CD14-positive monocyte (primary cell): ENCODE measurements at regions not wholly inside any gene's neighbourhood (a gene's known extent, or its start where the extent isn't known, plus 50 kb on each side); places are given as distances from the start of the nearest gene placed in this dataset.

Experiments
- DNase-seq, 3 donors: peaks; one replicate each; pipeline ENCODE4 v3.0.0-alpha.2; 2011 to 2022
- H2AFZ ChIP-seq: 2 replicates; pipeline ENCODE4 v1.6.0; 2012; ENCODE audit warnings: mild to moderate bottlenecking, low read depth, low read length, inconsistent platforms; ENCODE audit not compliant: insufficient read depth, poor library complexity, severe bottlenecking
- H3K27ac ChIP-seq, 2 donors: 1 replicate in 1 of 2; 2 replicates in 1 of 2; pipeline ENCODE4 v1.5.1; 2012 to 2013; ENCODE audit warnings: low read length in 2 of 2, control low read depth in 1 of 2, inconsistent platforms in 1 of 2, low read depth in 1 of 2, mild to moderate bottlenecking in 1 of 2
- H3K27me3 ChIP-seq, 2 donors: one replicate each; pipeline versions ENCODE4 v1.6.0 to v1.6.1; 2011 to 2013; ENCODE audit warnings: low read length in 2 of 2; ENCODE audit not compliant: control insufficient read depth in 2 of 2, insufficient read depth in 2 of 2
- H3K36me3 ChIP-seq, 2 donors: replicated peaks in 1 of 2; 1 replicate in 1 of 2; 2 replicates in 1 of 2; pipeline versions ENCODE4 v1.5.1 to v1.6.1; 2012 to 2013; ENCODE audit warnings: low read length in 2 of 2, control low read depth in 1 of 2, inconsistent platforms in 1 of 2, mild to moderate bottlenecking in 1 of 2; ENCODE audit not compliant: insufficient read depth in 2 of 2, control insufficient read depth in 1 of 2
- H3K4me1 ChIP-seq, 2 donors: 1 replicate in 1 of 2; 2 replicates in 1 of 2; pipeline versions ENCODE4 v1.5.1 to v1.6.1; 2012 to 2013; ENCODE audit warnings: low read length in 2 of 2, control low read depth in 1 of 2, inconsistent platforms in 1 of 2, mild to moderate bottlenecking in 1 of 2, moderate library complexity in 1 of 2; ENCODE audit not compliant: insufficient read depth in 2 of 2, control insufficient read depth in 1 of 2
- H3K4me2 ChIP-seq: replicated peaks from 2 replicates; pipeline ENCODE3; 2012; ENCODE audit warnings: low read length, moderate library complexity, mild to moderate bottlenecking; ENCODE audit not compliant: poor library complexity, severe bottlenecking; ENCODE audit errors: extremely low read depth
- H3K4me3 ChIP-seq, 3 experiments: fragments of 200-600 bp in 1 of 3; sonication (generic) in 1 of 3; replicated peaks in 1 of 3; 1 replicate in 2 of 3; 2 replicates in 1 of 3; pipeline ENCODE4 v1.5.1; 2011 to 2013; ENCODE audit warnings: low read length in 3 of 3, mild to moderate bottlenecking in 3 of 3, control low read depth in 2 of 3, low read depth in 2 of 3, inconsistent platforms in 1 of 3, moderate library complexity in 1 of 3
- H3K79me2 ChIP-seq: 2 replicates; pipeline ENCODE4 v1.6.0; 2012; ENCODE audit warnings: mild to moderate bottlenecking, control low read depth, inconsistent platforms, low read length, moderate library complexity; ENCODE audit not compliant: insufficient read depth
- H3K9ac ChIP-seq: 2 replicates; pipeline ENCODE4 v1.6.0; 2017; ENCODE audit warnings: low read length, mild to moderate bottlenecking; ENCODE audit not compliant: insufficient read depth, poor library complexity, severe bottlenecking
- H3K9me3 ChIP-seq, 2 donors: replicated peaks in 1 of 2; 1 replicate in 1 of 2; 2 replicates in 1 of 2; pipeline versions ENCODE4 v1.5.1 to v1.6.1; 2012 to 2013; ENCODE audit warnings: low read length in 2 of 2, control low read depth in 1 of 2; ENCODE audit not compliant: control insufficient read depth in 1 of 2, insufficient read depth in 1 of 2
- H4K20me1 ChIP-seq: 2 replicates; pipeline ENCODE4 v1.6.0; 2012; ENCODE audit warnings: mild to moderate bottlenecking, low read length, control low read depth, moderate library complexity; ENCODE audit not compliant: insufficient read depth
- H3K27ac Mint-ChIP-seq, 7 donors: one replicate each; pipeline ENCODE4 v1.8.0; 2020; ENCODE audit warnings: mild to moderate bottlenecking in 7 of 7, mixed read lengths in 7 of 7, moderate library complexity in 6 of 7, inconsistent platforms in 2 of 7
- H3K27me3 Mint-ChIP-seq, 3 donors: one replicate each; pipeline ENCODE4 v1.8.0; 2021 to 2022; ENCODE audit warnings: low read depth in 3 of 3, mild to moderate bottlenecking in 3 of 3, mixed read lengths in 3 of 3, moderate library complexity in 3 of 3, inconsistent platforms in 1 of 3
- H3K36me3 Mint-ChIP-seq, 2 donors: one replicate each; pipeline ENCODE4 v1.8.0; 2020; ENCODE audit warnings: mixed read lengths in 2 of 2, inconsistent platforms in 1 of 2, mild to moderate bottlenecking in 1 of 2
- H3K4me1 Mint-ChIP-seq: one replicate; pipeline ENCODE4 v1.8.0; 2020; ENCODE audit warnings: mild to moderate bottlenecking, mixed read lengths
- H3K4me3 Mint-ChIP-seq, 2 donors: one replicate each; pipeline ENCODE4 v1.8.0; 2020; ENCODE audit warnings: mild to moderate bottlenecking in 2 of 2, mixed read lengths in 2 of 2, moderate library complexity in 1 of 2
- H3K9me3 Mint-ChIP-seq, 7 donors: one replicate each; pipeline ENCODE4 v1.8.0; 2020 to 2022; ENCODE audit warnings: mixed read lengths in 7 of 7, mild to moderate bottlenecking in 6 of 7, moderate library complexity in 6 of 7, inconsistent platforms in 2 of 7
- CTCF ChIP-seq: fragments of 200-600 bp; IDR thresholded peaks from one replicate; pipeline ENCODE4 v1.8.0; 2022; ENCODE audit warnings: antibody characterized with exemption, mild to moderate bottlenecking
- WGBS: methylation state at CpG from one replicate; pipeline ENCODE4 v1.1.5; 2013; ENCODE audit warnings: missing lambda C conversion rate; ENCODE audit not compliant: insufficient coverage; 5-methylcytosine and 5-hydroxymethylcytosine counted together
- intact Hi-C, 2 donors: fragments of 100-400 bp; cut with micrococcal nuclease; formaldehyde crosslinking; loops; one replicate each; pipeline versions ENCODE4 v1.15.0 to v1.15.1; 2023

- H3K4me2 ChIP-seq: no peak overlapping the region
- no peak for TF ChIP-seq CTCF
- Mint-ChIP-seq H3K36me3 (no peaks in the 10 kb centered on the region), H3K4me1 (no peaks in the 10 kb centered on the region), H3K9me3 (no peaks in the 10 kb centered on the region), H3K27me3 (peaks cover 2 to 13% (median 8%) of the 10 kb centered on the region in 3 donors), H3K4me3 (no peak overlapping the region), H3K27ac (no peak overlapping the region)
- H3K9me3 ChIP-seq: no peaks in the 10 kb centered on the region
- H3K9ac ChIP-seq: no peak overlapping the region
- H4K20me1 ChIP-seq: no peaks in the 10 kb centered on the region
- no peaks in the 10 kb centered on the region for H3K79me2 ChIP-seq
- H2AFZ ChIP-seq: no peak overlapping the region
- H3K4me3 ChIP-seq: no peak overlapping the region
- no peaks in the 10 kb centered on the region for H3K36me3 ChIP-seq
- intact Hi-C loops: no loop called here
- H3K27ac ChIP-seq: no peak overlapping the region
- no peaks in the 10 kb centered on the region for H3K4me1 ChIP-seq
- no peak for DNase-seq
- H3K27me3 ChIP-seq: no peaks in the 10 kb centered on the region
Measured at GRCh38 chr5:135696317-135696716, 117.5 kb upstream of the CXCL14 start.

- H3K27me3 ChIP-seq: no peaks in the 10 kb centered on the region
- TF ChIP-seq CTCF: no peak
- H3K9ac ChIP-seq: no peak overlapping the region
- H3K4me1 Mint-ChIP-seq: no peaks in the 10 kb centered on the region
- H3K27ac ChIP-seq: no peak overlapping the region
- no peaks in the 10 kb centered on the region for H3K79me2 ChIP-seq
- no peak overlapping the region for H3K4me2 ChIP-seq
- H3K4me3 ChIP-seq: no peak overlapping the region
- WGBS: 82% methylated on average over 3 of the region's 5 CpGs
- no peak for DNase-seq
- H2AFZ ChIP-seq: no peak overlapping the region
- no peaks in the 10 kb centered on the region for H4K20me1 ChIP-seq
- no peak overlapping the region for H3K4me3 Mint-ChIP-seq
- no peaks in the 10 kb centered on the region for H3K9me3 ChIP-seq
- intact Hi-C loops: no loop called here
- no peaks in the 10 kb centered on the region for H3K36me3 Mint-ChIP-seq
- no peaks in the 10 kb centered on the region for H3K4me1 ChIP-seq
- H3K27me3 Mint-ChIP-seq: peaks cover 2 to 13% (median 8%) of the 10 kb centered on the region in 3 donors
- H3K9me3 Mint-ChIP-seq: no peaks in the 10 kb centered on the region
- H3K27ac Mint-ChIP-seq: no peak overlapping the region
- H3K36me3 ChIP-seq: no peaks in the 10 kb centered on the region
Measured at GRCh38 chr5:135695656-135696313, 117.0 kb upstream of the CXCL14 start.
